K562 (cell line): ENCODE measurements at regions not wholly inside any gene's neighbourhood (a gene's known extent, or its start where the extent isn't known, plus 50 kb on each side); places are given as distances from the start of the nearest gene placed in this dataset.

Experiments used
- ARID3A ChIP-seq: IDR thresholded peaks from 2 replicates; pipeline ENCODE4 v1.6.1; 2012; ENCODE audit warnings: low read depth, low read length, improper control_type of control experiment, borderline replicate concordance
- CLOCK ChIP-seq: fragments of 250-450 bp; sonication (Bioruptor Pico); IDR thresholded peaks from 2 replicates; pipeline ENCODE4 v1.4.0; 2020; ENCODE audit warnings: mild to moderate bottlenecking, moderate library complexity, borderline replicate concordance
- CREBBP ChIP-seq: IDR thresholded peaks from one replicate; pipeline ENCODE4 v1.6.1; 2012; ENCODE audit warnings: low read depth, mild to moderate bottlenecking, control low read depth, inconsistent platforms, low read length
- ELF1 ChIP-seq: fragments of 200-800 bp; sonication (Bioruptor generic); IDR thresholded peaks from 2 replicates; pipeline ENCODE4 v1.6.1; 2016; ENCODE audit warnings: missing genetic modification characterization, missing compliant biosample characterization
- FOXJ3 ChIP-seq: sonication (generic); formaldehyde crosslinking; IDR thresholded peaks from 2 replicates; pipeline ENCODE4 v1.4.0; 2020; ENCODE audit warnings: mild to moderate bottlenecking, missing genetic modification reagents
- GTF3C2 ChIP-seq: IDR thresholded peaks from 3 replicates; pipeline ENCODE4 v1.6.1; 2011; ENCODE audit warnings: borderline replicate concordance, mild to moderate bottlenecking, moderate library complexity; ENCODE audit not compliant: insufficient read length; ENCODE audit errors: extremely low read depth
- HMBOX1 ChIP-seq: sonication (generic); IDR thresholded peaks from 2 replicates; pipeline ENCODE4 v1.6.1; 2016
- KDM1A ChIP-seq, 2 experiments: fragments of 450-650 bp; IDR thresholded peaks; 2 replicates each; pipeline ENCODE4 v1.6.1; 2016; ENCODE audit warnings: mild to moderate bottlenecking in 2 of 2
- KLF10 ChIP-seq: fragments of 250-450 bp; sonication (Bioruptor Pico); IDR thresholded peaks from 2 replicates; pipeline ENCODE4 v1.6.1; 2021; ENCODE audit warnings: matching md5 sums
- NR2C1 ChIP-seq, 2 experiments: fragments of 450-650 bp; IDR thresholded peaks; 2 replicates each; pipeline ENCODE4 v1.6.1; 2017; ENCODE audit warnings: mild to moderate bottlenecking in 2 of 2, antibody characterized with exemption in 1 of 2, inconsistent platforms in 1 of 2, missing compliant biosample characterization in 1 of 2, missing genetic modification characterization in 1 of 2
- RBM17 ChIP-seq: fragments of 200-400 bp; formaldehyde crosslinking; IDR thresholded peaks from 2 replicates; pipeline ENCODE4 v1.6.1; 2017; ENCODE audit warnings: low read depth, mild to moderate bottlenecking, low read length, borderline replicate concordance
- SMAD2 ChIP-seq: fragments of 150-350 bp; IDR thresholded peaks from 2 replicates; pipeline ENCODE4 v1.6.1; 2014; ENCODE audit warnings: low read depth, mild to moderate bottlenecking, low read length
- SNAPC5 ChIP-seq: fragments of 250-450 bp; sonication (Bioruptor Pico); IDR thresholded peaks from 2 replicates; pipeline ENCODE4 v1.8.0; 2021; ENCODE audit warnings: moderate library complexity, mild to moderate bottlenecking, inconsistent platforms
- TCF7 ChIP-seq: sonication (generic); IDR thresholded peaks from 2 replicates; pipeline ENCODE4 v1.6.1; 2016; ENCODE audit warnings: antibody characterized with exemption, borderline replicate concordance
- TEAD2 ChIP-seq: fragments of 450-650 bp; IDR thresholded peaks from 2 replicates; pipeline ENCODE4 v1.6.1; 2016; ENCODE audit warnings: missing genetic modification characterization, control low read depth, missing compliant biosample characterization
- THAP7 ChIP-seq: fragments of 250-450 bp; sonication (Bioruptor Pico); IDR thresholded peaks from 2 replicates; pipeline ENCODE4 v1.5.0; 2021
- ZBTB1 ChIP-seq: sonication (generic); formaldehyde crosslinking; IDR thresholded peaks from 2 replicates; pipeline ENCODE4 v1.8.1; 2023; ENCODE audit warnings: missing genetic modification reagents, low read depth, mild to moderate bottlenecking, borderline replicate concordance
- ZNF143 ChIP-seq: sonication (generic); formaldehyde crosslinking; IDR thresholded peaks from 2 replicates; pipeline ENCODE4 v1.9.0; 2022; ENCODE audit warnings: mild to moderate bottlenecking, missing genetic modification reagents
- ZNF274 ChIP-seq: IDR thresholded peaks from 2 replicates; pipeline ENCODE4 v1.6.1; 2011; ENCODE audit warnings: low read depth, mild to moderate bottlenecking, low read length, moderate library complexity, borderline replicate concordance
- ZNF695 ChIP-seq: fragments of 450-650 bp; formaldehyde crosslinking; IDR thresholded peaks from 2 replicates; pipeline ENCODE4 v1.4.0; 2020; ENCODE audit warnings: mild to moderate bottlenecking, moderate library complexity
- ZNF778 ChIP-seq: fragments of 450-650 bp; formaldehyde crosslinking; IDR thresholded peaks from 2 replicates; pipeline ENCODE4 v1.4.0; 2020; ENCODE audit warnings: mild to moderate bottlenecking, moderate library complexity

GRCh38 chr16:79845734-79846135 is 245.2 kb upstream of the MAF start (continued):
- TF ChIP-seq ELF1 (tag) (no peak; the same call in 1 of the 2 replicates), RBM17 (no peak), CREBBP (no peak), FOXJ3 (CRISPR knock-in tag) (no peak), ZNF274 (no peak), CLOCK (no peak), THAP7 (CRISPR knock-in tag) (no peak), ZBTB1 (no peak), KDM1A (IDR thresholded peaks at IDR 0.05) (no peak), KLF10 (CRISPR knock-in tag) (no peak), SNAPC5 (no peak), ZNF778 (CRISPR knock-in tag) (no peak), SMAD2 (no peak), ARID3A (0 out of 2 replicates have a peak, but pooled peaks have one; percentile 15), NR2C1 (IDR thresholded peaks at IDR 0.05) (no peak), NR2C1 (tag; IDR thresholded peaks at IDR 0.05) (no peak), HMBOX1 (no peak), GTF3C2 (no peak), TCF7 (no peak), ZNF695 (no peak), ZNF143 (CRISPR knock-in tag) (no peak), TEAD2 (no peak)
